ENCODE measurements at regions not wholly inside any gene's neighbourhood (a gene's known extent, or its start where the extent isn't known, plus 50 kb on each side); places are given as distances from the start of the nearest gene placed in this dataset.

DNA sequence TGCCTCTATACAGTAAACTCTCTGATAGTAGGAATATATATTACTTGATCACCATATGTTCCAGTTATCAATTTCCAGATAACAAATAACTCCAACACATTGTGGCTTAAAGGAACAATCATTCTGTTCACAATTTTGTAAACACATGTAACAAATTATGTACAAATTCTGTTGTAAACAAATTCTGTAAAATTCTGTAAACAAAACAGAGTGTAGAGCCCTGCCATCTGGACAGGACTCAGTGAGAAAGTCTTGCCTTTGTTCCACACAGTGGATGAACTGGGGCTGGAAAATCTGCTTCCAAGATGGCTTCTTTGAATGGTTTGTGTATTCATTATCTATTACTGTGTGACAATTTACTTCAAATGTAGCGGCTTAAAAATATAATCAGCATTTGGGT, 69.0 kb upstream of the LRRC7 start:
- no peak for TF ChIP-seq POLR2A (IDR thresholded peaks at IDR 0.05)
- TF ChIP-seq, protein P1, sequence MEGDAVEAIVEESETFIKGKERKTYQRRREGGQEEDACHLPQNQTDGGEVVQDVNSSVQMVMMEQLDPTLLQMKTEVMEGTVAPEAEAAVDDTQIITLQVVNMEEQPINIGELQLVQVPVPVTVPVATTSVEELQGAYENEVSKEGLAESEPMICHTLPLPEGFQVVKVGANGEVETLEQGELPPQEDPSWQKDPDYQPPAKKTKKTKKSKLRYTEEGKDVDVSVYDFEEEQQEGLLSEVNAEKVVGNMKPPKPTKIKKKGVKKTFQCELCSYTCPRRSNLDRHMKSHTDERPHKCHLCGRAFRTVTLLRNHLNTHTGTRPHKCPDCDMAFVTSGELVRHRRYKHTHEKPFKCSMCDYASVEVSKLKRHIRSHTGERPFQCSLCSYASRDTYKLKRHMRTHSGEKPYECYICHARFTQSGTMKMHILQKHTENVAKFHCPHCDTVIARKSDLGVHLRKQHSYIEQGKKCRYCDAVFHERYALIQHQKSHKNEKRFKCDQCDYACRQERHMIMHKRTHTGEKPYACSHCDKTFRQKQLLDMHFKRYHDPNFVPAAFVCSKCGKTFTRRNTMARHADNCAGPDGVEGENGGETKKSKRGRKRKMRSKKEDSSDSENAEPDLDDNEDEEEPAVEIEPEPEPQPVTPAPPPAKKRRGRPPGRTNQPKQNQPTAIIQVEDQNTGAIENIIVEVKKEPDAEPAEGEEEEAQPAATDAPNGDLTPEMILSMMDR (IDR thresholded peaks at IDR 0.05 in 4 of 5, conservative IDR thresholded peaks at IDR 0.05 in 1 of 5) = no peak

Measured in gastrocnemius medialis (tissue), 4 donors.